H1 (cell line): ENCODE measurements at regions not wholly inside any gene's neighbourhood (a gene's known extent, or its start where the extent isn't known, plus 50 kb on each side); places are given as distances from the start of the nearest gene placed in this dataset.

Experiments
- ASH2L ChIP-seq: fragments of 200-600, 300-600 bp; sonication (generic); IDR thresholded peaks from one replicate; pipeline ENCODE4 v1.7.1; 2017; ENCODE audit warnings: low read length
- CBX8 ChIP-seq: fragments of 300-800, 300-1000 bp; sonication (generic); IDR thresholded peaks from 2 replicates; pipeline ENCODE4 v1.7.1; 2016; ENCODE audit warnings: low read depth, low read length, borderline replicate concordance
- MAFK ChIP-seq: IDR thresholded peaks from 2 replicates; pipeline ENCODE4 v1.6.1; 2012; ENCODE audit warnings: low read depth, mild to moderate bottlenecking, improper control_type of control experiment, low read length
- MAX ChIP-seq: IDR thresholded peaks from 2 replicates; pipeline ENCODE4 v1.6.1; 2012; ENCODE audit warnings: inconsistent platforms
- NRF1 ChIP-seq: IDR thresholded peaks from 2 replicates; pipeline ENCODE4 v1.6.1; 2011; ENCODE audit warnings: mild to moderate bottlenecking, low read depth, low read length, improper control_type of control experiment
- SRF ChIP-seq: IDR thresholded peaks from 2 replicates; pipeline ENCODE4 v1.6.1; 2011; ENCODE audit warnings: mild to moderate bottlenecking, low read depth, low read length, moderate library complexity
- SUZ12 ChIP-seq: fragments of 200-600 bp; sonication (generic); IDR thresholded peaks from 2 replicates; pipeline ENCODE4 v1.6.1; 2012; ENCODE audit warnings: mild to moderate bottlenecking, inconsistent platforms, low read length, moderate library complexity, mixed read lengths

GRCh38 chr10:3588346-3588745, 196.7 kb downstream of the KLF6 start (continued):
- TF ChIP-seq MAX: no peak
- no peak for TF ChIP-seq ASH2L
- TF ChIP-seq SRF: no peak
- no peak for TF ChIP-seq CBX8
- no peak for TF ChIP-seq MAFK
- no peak for TF ChIP-seq NRF1
- TF ChIP-seq SUZ12: no peak
